Nucleus accumbens (tissue), 56 donors: ENCODE measurements at regions not wholly inside any gene's neighbourhood (a gene's known extent, or its start where the extent isn't known, plus 50 kb on each side); places are given as distances from the start of the nearest gene placed in this dataset.
A peak's percentile ranks its signal among the peaks of the same experiment; 100 is the strongest.

Experiments
- DNase-seq, 56 donors: peaks; one replicate each; lab custom pipeline; 2025; lab: John Stamatoyannopoulos, UW

DNA sequence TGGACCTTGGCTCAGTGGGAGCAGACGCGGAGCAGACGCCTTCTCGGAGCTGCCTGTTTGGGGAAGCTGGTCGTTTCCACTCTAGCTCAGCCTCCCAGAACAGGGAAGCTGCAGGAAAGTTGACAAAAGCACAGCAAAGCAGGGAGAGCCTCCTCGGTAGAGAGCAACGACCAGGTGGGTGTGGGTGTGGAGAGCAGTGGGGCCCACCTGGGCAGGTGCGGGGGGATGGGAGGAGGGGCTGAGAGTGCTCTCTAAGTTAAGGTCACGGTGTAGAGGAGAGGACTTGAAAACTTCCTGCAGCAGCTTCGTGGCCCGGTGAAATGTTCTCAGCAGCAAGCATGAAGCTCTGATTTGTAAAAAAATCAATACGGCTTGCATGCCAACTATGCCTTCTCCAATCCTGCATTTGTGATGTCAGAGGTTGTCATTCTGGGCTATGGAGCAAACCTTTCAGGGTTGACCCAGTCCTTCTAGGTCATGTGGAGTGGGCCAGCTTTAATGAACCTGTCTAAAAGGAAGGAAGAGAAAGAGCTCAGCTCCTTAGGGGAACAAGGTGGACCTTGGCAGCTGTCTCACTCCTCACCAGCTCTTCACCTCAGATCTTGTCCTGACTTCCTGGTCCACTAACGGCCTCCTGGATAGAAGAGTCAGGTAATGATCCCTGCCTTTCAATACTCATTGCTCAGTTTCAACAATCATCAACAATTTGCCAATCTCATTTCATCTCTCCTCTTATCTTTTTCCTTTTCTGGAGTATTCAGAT, 85.8 kb upstream of the UBL3 start:
- DNase-seq = peak in 9 of 56 donors; percentile 35 to 66 (median 54)

DNA sequence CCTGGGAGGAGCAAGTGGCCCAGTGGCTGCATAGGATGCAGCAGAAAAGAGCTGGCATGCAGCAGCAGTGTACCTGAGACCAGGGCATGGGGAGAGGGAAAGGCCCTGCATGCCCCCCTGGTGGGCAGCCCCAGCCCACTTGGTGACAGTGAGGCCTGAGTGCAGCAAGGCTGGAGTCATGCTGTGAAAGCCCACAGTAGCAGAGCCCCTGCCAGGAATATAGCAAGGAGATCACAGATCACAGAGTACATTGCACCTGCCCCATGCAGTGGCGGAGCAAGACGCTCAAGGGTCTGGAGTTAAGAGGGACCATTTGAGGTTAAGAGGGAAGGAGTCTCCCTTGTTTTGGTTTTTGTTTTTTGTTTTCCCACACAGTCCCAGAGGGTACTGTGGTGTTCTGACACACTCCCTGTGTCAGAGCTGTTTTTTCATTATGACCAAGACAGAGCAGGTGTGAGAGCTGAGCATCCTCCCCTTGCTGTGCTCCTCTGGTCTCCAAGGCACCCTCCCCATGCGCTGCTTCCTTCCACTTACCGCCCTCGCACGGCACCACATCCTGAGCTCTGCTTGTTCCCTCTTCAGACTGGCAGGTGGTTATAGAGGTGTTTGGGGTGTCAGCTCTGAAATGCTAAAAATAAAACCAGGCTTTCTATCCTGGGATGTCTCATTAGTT, 85.0 kb upstream of the UBL3 start:
- DNase-seq = peak in 32 of 56 donors; percentile 5 to 73 (median 44)

DNA sequence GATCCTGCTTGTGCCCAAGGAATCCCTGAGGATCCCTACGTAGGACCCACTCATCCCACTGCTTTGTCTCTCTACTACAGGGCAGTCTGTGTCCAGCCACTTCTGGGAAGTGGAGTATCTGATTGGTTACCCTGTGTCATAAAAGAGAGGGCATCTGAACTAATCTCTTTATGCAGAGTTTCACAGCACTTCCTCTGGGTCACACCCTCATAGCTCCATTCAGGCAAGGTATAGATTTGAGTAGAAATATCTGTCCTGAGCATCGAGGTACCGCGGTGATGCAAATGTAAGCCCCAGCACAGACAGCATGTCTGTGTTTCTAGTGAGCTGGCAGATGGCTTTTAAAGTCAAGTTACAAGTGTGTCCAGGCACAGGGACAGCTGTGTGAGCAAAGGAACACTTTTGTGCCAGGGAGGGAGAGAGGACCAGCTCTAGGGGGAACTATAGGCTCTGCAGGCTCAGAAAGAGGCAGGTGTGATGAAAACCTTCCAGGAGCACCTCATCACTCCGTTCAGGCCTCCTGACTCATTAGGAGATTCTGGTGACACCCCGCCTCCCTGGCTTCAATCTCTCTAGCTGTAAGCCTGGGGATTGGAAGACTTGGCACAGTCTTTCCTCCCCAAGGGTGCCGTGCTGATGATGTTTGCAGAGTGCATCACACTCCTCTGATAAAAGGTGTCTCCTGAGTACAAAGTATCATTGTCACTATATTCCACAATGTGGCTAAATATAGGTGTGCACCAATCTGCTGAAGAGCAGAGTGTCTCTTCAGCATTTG, 84.3 kb upstream of the UBL3 start:
- peak in 37 of 56 donors; percentile 10 to 85 (median 51) for DNase-seq

DNA sequence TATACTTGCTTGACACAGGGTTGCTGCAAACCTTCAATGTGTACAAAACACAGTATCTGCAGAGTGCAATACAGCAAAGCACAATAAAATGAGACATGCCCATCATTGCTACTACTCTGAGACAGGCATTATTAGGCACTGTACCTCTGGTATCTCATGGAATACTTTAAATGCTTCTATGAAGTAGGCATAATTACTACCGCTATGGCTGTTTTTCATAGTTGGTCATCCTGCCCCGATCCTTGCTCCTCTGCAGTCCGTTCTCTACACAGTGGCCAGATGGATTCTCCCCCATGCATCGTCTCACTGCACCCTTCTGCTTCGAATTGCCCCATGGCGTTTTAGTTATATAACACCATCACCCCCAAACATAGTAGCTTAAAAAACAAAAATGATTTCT, 83.0 kb upstream of the UBL3 start:
- DNase-seq = no peak

DNA sequence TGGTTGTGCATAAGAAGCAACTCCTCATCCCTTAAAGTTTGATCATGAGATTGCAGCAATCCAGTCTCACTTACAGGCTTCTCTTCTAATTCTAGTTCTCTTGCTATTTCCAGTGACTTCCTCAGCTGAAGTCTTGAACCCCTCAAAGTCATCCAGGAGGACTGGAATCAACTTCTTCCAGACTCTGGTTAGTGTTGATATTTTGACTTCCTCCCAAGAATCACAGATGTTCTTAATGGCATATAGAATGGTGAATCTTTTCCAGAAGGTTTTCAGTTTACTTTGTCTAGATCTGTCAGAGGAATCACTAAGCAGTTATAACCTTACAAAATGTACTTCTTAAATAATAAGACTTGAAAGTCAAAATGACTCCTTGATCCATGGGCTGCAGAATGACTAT, 81.3 kb upstream of the UBL3 start:
- no peak for DNase-seq

DNA sequence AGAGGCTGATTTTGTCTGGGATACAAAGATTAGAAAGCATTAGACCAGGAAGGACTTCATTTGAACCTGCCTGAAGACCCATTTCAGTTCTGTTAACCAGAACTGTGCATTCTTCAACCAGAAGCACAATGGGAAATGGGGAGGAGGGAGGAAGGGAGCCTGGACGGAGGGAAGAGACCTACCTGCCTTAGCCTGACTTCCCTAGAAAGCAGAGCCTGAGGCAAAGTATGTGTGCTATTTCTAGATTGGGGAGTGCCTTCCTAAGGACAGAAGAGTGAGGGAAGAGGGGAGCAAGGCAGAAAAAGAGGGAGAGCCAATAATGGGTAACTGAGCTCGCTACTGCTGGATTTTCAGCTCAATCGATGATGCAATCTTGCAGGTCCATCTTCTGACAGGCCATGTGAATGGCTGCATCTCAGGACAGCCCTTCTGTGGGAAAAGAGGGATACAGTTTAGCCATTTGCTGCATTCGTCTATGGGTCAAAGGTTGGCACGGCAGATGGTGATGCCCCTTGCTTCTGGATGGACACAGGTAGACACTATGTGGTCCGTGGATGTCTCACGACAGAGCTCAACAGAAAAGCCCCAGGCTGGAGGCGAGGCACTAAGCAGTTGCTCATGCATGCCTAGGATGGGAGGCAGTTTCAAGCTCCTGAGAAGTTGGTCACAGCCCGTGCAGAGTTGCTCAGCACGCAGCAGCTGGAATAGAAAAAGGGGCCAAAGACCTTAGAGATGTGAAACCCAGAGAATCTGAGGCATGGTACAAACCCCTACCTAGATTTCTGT, 78.8 kb upstream of the UBL3 start:
- DNase-seq = no peak

DNA sequence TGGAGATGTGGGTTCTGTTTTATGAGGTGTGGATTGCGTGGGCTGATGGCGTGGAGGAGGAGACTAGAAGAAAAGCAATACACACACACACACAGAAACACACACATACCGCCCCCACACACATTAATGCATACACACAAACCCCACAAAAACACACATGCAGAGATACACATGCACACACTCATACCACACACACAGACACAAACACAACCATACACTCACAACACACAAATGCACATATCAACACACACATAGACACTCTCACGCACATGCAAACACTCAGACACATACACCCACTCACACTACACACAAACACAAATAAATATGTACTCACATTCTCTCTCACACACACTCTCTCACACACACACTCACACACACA, 75.7 kb upstream of the UBL3 start:
- no peak for DNase-seq

DNA sequence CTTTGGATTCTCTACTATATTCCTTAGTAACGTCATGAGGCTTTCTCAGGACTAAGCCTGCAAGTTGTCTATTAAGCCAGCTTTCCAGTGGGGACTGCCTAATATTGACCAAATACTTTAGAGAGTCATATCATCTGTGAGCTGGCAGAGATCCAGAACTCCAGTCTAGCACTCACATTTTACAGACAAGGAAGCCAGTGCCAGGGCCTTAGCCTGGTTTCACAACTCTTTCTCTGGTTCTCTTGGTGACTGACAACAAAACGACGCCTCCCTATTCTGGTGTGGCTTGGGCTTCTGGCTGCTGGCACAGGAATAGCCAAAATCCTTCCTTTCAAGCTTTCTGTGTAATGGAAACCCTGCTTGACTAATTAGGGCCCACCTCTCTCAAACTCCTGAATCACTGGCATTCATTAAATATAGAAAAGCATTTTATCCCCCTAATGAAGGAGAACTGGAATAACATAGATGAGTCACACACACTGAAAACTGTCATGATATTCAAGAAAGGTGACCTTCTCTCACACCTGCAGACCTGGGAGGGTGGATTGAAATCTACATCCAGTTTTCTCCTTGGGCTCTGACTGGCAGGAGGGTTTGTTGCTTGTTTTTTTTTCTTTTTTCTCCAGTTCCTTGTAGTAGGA, 75.2 kb upstream of the UBL3 start:
- DNase-seq = peak in 11 of 56 donors; percentile 5 to 55 (median 18)

DNA sequence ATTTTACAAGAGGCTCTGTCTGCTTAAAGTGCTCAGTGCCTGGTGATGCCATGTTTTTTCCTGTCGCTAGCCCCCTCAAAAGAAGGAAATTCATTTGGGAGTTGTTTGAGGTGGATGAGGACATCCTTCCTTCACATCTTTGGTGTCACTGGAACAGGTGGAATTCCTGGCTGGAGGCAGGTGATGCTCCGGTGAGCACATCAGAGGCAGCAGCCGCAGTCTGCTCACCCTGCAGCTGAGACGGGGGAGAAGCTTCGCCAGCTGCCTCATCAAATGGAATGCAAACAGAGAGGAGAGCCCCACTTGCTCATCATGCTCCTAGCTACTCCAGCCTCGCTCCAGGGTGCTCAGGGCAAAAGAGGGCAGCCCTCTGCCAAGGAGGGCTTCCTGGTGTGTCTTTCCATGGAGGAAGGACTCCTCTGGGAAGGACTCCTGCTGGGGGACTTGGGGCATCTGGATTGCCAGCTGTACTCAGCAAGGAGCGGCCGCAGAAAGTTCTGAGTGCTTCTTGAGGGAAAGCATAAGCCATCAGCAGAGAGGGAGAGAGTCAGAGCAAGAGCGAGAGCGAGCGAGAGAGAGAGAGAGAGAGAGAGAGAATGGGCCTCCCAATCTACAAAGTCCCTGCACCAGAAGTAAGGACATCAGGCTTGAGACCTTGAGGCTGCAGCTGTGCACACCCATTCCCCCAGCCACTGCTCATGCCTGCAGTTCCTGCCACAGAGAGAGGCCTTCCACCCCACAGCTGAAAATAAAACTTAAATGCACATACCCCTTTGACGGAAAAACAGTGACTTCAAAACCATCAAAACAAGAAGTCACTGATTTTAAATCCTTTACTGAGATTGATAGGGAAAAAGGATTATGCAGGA, 74.3 kb upstream of the UBL3 start:
- DNase-seq = no peak

DNA sequence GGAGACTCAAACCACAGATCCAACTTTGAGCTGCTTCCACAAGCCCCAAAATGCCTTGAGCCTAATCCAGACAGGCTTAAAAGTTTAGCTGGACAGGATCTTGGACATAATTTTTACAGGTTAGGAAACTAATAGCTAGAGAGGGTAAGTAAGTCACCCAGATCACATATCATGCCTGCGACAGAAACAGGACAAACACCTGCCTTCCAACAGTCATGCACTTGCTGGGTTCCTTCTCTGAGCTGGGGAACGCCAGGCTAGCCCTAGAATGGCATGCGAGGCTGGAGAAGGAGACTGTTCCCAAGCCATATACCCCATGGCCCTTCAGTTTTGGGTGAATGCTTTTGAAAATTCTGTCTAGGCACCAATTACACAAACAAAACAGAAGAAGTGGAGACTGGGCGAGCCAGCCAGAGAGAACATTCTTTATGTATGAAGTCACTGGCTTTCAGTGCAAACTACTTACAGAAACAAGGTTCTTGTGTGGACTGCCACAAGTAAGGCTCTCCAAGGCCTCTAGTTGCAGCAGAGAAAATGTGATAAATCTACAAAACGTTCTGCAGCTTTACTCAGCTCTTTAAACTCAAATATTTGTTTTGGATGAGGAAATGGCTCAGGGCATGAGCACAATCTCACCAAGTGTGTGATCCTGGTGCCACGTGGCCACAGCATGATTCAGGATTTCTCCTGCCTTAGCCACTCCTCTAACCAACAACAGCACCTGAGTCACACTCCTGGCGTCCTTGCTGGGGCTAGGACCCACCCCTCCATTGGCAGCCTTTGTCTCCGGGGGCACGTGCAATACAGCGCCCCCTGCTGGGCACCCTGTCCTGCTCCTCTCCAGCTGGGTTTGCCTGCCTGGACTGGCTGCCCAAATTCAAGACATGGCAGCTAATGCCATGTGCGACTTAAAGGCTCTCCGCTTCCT, 73.4 kb upstream of the UBL3 start:
- DNase-seq = peak in 2 of 56 donors; percentile 25 to 36

DNA sequence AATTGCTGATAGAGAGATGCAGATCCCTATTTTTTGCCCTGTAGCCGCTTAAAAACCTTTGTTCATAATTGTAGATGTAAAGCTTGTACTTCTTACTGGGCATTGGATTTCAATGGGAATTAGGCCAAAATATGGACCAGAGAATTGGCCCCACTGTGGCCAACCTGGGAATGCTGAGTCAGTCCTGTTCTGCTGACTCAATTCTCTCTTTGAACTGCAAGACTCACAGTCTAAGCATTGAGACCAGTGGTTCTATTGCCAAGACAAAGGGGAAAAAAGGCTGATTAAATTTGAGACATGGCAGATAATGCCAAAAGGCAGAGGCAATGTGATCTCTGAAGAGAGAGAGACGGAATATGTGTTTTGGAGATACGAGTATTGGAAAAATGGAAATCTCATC, 72.5 kb upstream of the UBL3 start:
- no peak for DNase-seq

DNA sequence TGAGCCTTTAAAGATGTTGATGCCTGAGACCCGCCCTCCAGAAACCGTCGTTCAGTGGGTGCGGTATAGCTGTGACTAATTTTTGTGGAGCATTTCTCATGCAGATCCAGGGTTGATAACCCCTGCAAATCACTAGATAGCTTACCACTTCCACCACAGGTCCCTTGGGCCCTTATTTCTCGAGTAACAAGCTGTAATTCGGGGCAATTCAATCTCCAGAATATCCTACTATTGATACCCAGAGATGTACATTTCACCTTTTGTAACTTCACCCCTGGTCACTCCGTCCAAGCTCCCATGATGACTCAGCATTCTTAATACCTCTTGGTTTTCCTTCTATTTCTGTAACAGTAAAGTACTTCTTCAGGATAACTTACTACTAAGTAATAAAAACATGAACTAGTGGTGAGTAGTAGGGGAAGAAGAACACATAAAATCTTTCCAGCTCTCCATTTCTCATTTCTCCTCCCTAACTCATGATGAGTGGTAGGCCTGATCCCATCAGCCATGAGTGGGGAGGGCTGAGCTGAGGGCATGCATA, 71.9 kb upstream of the UBL3 start:
- no peak for DNase-seq

DNA sequence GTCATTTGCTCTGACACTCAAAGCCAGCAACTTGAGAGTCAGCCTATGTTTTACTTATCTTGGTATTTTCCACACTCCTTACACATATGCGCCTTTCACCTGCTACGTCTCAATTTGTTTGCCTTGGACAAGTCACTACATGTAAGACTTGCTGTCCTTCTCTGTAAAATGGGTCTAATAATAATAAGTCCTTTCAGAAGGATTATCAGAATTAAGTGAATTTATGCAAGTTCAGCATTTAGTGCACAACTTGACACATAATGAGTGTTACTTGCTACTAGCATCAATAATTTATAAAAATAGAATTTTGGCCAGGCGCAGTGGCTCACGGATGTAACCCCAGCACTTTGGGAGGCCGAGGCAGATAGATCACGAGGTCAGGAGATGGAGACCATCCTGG, 71.1 kb upstream of the UBL3 start:
- no peak for DNase-seq

DNA sequence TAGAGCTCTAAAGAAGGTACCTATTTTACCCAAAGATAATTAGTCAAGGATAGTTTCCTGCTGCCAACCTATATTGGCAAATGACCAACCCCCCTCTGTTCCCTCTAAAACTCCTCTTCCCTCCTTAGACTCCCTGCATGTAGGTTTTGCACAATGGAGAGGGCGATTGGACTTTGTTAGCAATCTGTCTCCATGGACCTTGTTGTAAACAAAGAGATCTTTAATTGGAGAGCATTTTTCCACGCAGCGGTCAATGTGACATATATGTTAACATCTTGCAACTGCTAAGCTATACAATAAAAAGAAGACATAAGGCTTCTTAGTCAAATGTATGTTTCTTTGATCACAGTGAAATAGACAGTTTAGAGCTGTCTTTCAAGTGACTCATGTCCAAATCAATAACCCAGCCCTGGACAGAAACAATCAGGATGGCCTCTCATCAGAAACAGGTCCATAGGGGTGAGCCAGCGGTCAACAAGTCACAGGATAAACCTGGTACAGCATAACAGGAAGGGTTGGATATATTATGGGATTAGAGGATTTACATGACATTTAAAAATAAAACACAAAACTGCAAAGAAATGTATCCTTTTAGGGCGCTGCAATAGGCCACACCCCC, 69.7 kb upstream of the UBL3 start:
- DNase-seq = no peak

DNA sequence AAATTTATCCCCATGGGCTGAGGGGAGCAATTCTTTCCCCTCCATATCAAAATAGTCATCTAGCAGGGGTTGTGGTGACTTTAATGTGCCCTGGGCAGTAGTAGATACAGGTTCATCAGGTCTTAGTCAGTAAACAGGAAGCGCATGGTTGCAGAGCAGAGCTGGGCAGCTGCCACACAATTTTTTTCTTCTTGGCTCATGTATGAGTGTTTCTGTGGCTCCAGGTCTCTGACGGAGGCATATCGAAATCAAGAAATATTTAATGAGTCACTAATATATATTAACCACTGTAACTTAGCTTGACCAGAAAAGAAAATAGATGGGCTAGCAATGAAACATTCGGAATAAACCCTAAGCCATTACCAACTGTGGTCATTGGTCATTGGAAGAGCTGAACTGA, 68.4 kb upstream of the UBL3 start:
- DNase-seq = no peak

DNA sequence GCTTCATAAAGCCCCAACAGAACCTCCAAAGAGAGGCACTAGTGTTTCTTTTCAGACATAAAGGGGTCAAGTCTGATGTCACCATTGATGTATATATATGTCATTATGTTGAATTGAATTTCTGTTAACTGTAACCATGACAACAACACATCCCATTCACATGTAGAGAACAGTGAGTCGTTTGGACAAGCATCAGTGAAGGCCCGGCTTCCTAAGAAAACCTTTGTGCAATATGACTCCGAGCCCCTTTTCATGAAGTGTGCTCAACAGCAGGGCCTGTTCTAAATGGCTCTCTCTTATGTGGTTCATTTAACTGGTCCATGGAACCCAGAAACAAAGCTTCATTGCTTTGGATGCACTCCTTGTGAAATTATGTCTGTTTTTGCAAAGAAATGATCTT, 67.2 kb upstream of the UBL3 start:
- no peak for DNase-seq

DNA sequence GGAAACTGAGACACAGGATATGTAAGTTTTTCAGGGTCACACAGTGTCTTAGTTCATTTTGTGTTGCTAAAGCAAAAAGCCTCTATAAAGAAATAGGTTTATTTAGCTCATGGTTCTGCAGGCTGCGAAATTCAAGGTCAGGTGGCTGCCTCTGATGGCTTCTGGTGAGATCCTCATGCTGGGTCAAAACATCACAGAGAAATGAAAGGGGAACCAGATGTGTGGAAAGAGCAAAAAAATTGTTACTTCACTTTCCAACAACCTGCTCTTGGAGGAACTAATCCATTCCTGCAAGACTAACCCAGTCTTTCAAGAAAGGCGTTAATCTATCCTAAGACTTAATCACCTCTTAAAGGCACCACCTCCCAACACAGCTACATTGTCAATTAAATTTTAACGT, 64.2 kb upstream of the UBL3 start:
- DNase-seq = no peak
